Adrenal gland (tissue), 9 donors: ENCODE measurements at regions not wholly inside any gene's neighbourhood (a gene's known extent, or its start where the extent isn't known, plus 50 kb on each side); places are given as distances from the start of the nearest gene placed in this dataset.

Source experiments
- DNase-seq, 7 donors: peaks; one replicate each; pipeline ENCODE4 v3.0.0-alpha.2; 2019 to 2020
- H3K27ac ChIP-seq, 5 donors: fragments of 200-600 bp; sonication (generic) in 4 of 5; 1 replicate in 3 of 5; 2 replicates in 2 of 5; pipeline versions ENCODE4 v1.5.1 to v1.8.0; 2016 to 2020; ENCODE audit warnings: mild to moderate bottlenecking in 1 of 5
- H3K27me3 ChIP-seq: fragments of 200-600 bp; 2 replicates; pipeline ENCODE4 v1.8.0; 2021
- H3K36me3 ChIP-seq, 2 donors: fragments of 200-600 bp; replicated peaks in 1 of 2; 1 replicate in 1 of 2; 2 replicates in 1 of 2; pipeline versions ENCODE4 v1.5.1 to v1.8.0; 2018 to 2022
- H3K4me1 ChIP-seq, 2 donors: fragments of 200-600 bp; replicated peaks in 1 of 2; 1 replicate in 1 of 2; 2 replicates in 1 of 2; pipeline versions ENCODE4 v1.5.1 to v1.8.0; 2018 to 2021
- H3K4me3 ChIP-seq, 4 donors: fragments of 200-600 bp; sonication (generic) in 3 of 4; one replicate each; pipeline ENCODE4 v1.5.1; 2016 to 2018
- H3K9me3 ChIP-seq, 3 donors: fragments of 200-600 bp; sonication (generic) in 1 of 3; replicated peaks in 1 of 3; 1 replicate in 2 of 3; 2 replicates in 1 of 3; pipeline versions ENCODE4 v1.5.1 to v1.8.0; 2016 to 2021
- CTCF ChIP-seq, 6 experiments: fragments of 450-650 bp in 4 of 6; fragments of 200-600 bp in 2 of 6; sonication (generic) in 1 of 6; IDR thresholded peaks; 1 replicate in 5 of 6; 2 replicates in 1 of 6; pipeline versions ENCODE4 v1.5.1 to v1.8.0; 2016 to 2021; ENCODE audit warnings: antibody characterized with exemption in 6 of 6, mild to moderate bottlenecking in 2 of 6, moderate library complexity in 1 of 6
- POLR2A ChIP-seq, 2 donors: fragments of 450-650 bp; IDR thresholded peaks; one replicate each; pipeline ENCODE4 v1.6.1; 2017; ENCODE audit warnings: antibody characterized with exemption in 2 of 2, mild to moderate bottlenecking in 2 of 2, moderate library complexity in 1 of 2
- WGBS, 4 donors: extraction: QIAGEN DNeasy Blood & Tissue Kit in 2 of 4; methylation state at CpG; one replicate each; pipeline versions ENCODE4 v1.1.5 to v1.1.7; 2013 to 2017; 5-methylcytosine and 5-hydroxymethylcytosine counted together
- intact Hi-C, 2 donors: fragments of 100-400 bp; cut with DNase I; formaldehyde crosslinking; loops; one replicate each; pipeline versions ENCODE4 v1.14.1 to v1.15.0; 2022 to 2023
- donor health status: healthy with polysubstance abuse.
- donor health status: Bipolar disorder and iron deficiency.
- donor health status: DM: yes; HTN: yes; CAD: no.
- donor health status: DM: no; HTN: no; CAD: no.
- donor health status: DM: no; HTN: no; CAD: no.

GRCh38 chr5:24353611-24354010 is 291.2 kb downstream of the CDH10 start:
- H3K36me3 ChIP-seq = no peaks in the 10 kb centered on the region
- TF ChIP-seq CTCF (IDR thresholded peaks at IDR 0.05) = no peak
- no peak for DNase-seq
- no peak overlapping the region for H3K4me3 ChIP-seq
- no peak overlapping the region for H3K27ac ChIP-seq
- H3K4me1 ChIP-seq = no peaks in the 10 kb centered on the region
- intact Hi-C loops = no loop called here
- H3K9me3 ChIP-seq = no peaks in the 10 kb centered on the region
- H3K27me3 ChIP-seq = no peaks in the 10 kb centered on the region

- Histone ChIP-seq H3K4me3 (no peak overlapping the region), H3K9me3 (no peaks in the 10 kb centered on the region), H3K27ac (no peak overlapping the region), H3K4me1 (no peaks in the 10 kb centered on the region), H3K36me3 (no peaks in the 10 kb centered on the region), H3K27me3 (no peaks in the 10 kb centered on the region)
- 80 to 85% (median 83%) methylated on average over 1 to 9 of the region's 9 CpGs for WGBS, 4 donors
- intact Hi-C loops = no loop called here
- TF ChIP-seq POLR2A (IDR thresholded peaks at IDR 0.05) (no peak), CTCF (IDR thresholded peaks at IDR 0.05) (no peak)
- no peak for DNase-seq
These were observed 280.8 kb downstream of the CDH10 start for GRCh38 chr5:24363789-24364481.

- no peak overlapping the region for H3K27ac ChIP-seq
- no peak for DNase-seq
- H3K27me3 ChIP-seq = no peaks in the 10 kb centered on the region
- TF ChIP-seq CTCF (IDR thresholded peaks at IDR 0.05) (no peak), POLR2A (IDR thresholded peaks at IDR 0.05) (no peak)
- no peaks in the 10 kb centered on the region for H3K4me1 ChIP-seq
- intact Hi-C loops = no loop called here
- no peaks in the 10 kb centered on the region for H3K9me3 ChIP-seq
- WGBS, 4 donors = 79 to 92% (median 86%) methylated on average over 4 to 5 of the region's 5 CpGs
- H3K36me3 ChIP-seq = no peaks in the 10 kb centered on the region
- H3K4me3 ChIP-seq = no peak overlapping the region
These were observed 280.1 kb downstream of the CDH10 start for GRCh38 chr5:24364711-24365110.

DNA sequence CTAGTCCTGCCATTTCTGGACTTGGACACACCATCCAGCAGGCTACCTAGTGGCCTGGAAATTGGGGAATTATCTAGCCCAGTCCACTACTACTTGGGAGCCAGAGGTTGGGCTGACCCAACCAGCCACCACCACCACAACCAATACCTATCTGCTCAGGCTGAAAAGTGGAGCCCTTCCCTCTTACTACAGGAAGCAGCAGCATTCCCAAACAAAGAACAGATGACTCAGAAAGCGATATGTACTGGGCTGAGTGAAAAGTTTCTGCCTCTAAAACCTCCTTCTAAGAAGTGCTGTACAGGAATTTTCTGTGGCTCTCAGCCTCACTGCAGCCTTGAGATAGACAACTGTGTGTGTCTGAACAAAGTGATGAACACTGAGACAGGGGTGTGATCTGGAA is 279.4 kb downstream of the CDH10 start:
- H3K27ac ChIP-seq = no peak overlapping the region
- WGBS, 4 donors = 69 to 82% (median 75%) methylated on average over 1 of the region's 1 CpG
- no peak overlapping the region for H3K4me3 ChIP-seq
- H3K36me3 ChIP-seq = no peaks in the 10 kb centered on the region
- no peaks in the 10 kb centered on the region for H3K9me3 ChIP-seq
- no peaks in the 10 kb centered on the region for H3K4me1 ChIP-seq
- no peaks in the 10 kb centered on the region for H3K27me3 ChIP-seq
- DNase-seq = no peak
- intact Hi-C loops = no loop called here
- TF ChIP-seq CTCF (IDR thresholded peaks at IDR 0.05) (no peak), POLR2A (IDR thresholded peaks at IDR 0.05) (no peak)
